DND-41 (cell line): ENCODE measurements at regions not wholly inside any gene's neighbourhood (a gene's known extent, or its start where the extent isn't known, plus 50 kb on each side); places are given as distances from the start of the nearest gene placed in this dataset.
"Not testable (repeated sequence)": the region's sequence is repeated elsewhere in the genome, so short reads cannot be mapped to it uniquely, and the experiment has no call there.

ENCODE experiments used
- ATAC-seq: fragments of 200-7000 bp; cut with Tn5 transposase; 3 replicates; pipeline ENCODE4 v1.9.1; 2021; ENCODE audit warnings: low read depth; ENCODE audit not compliant: insufficient read depth
- DNase-seq: peaks from one replicate; pipeline ENCODE4 v3.0.0-alpha.2; 2020
- H2AFZ ChIP-seq: 2 replicates; pipeline ENCODE4 v1.6.0; 2012; ENCODE audit warnings: low read depth, low read length
- H3K27ac ChIP-seq: 2 replicates; pipeline ENCODE4 v1.5.1; 2012; ENCODE audit warnings: low read length, inconsistent platforms
- H3K27me3 ChIP-seq: fragments of 200-600 bp; sonication (generic); 2 replicates; pipeline ENCODE4 v1.6.0; 2012; ENCODE audit warnings: low read length, mild to moderate bottlenecking, inconsistent platforms; ENCODE audit not compliant: insufficient read depth, poor library complexity
- H3K36me3 ChIP-seq: 2 replicates; pipeline ENCODE4 v1.5.1; 2012; ENCODE audit warnings: low read length, inconsistent platforms; ENCODE audit not compliant: insufficient read depth
- H3K4me1 ChIP-seq: 2 replicates; pipeline ENCODE4 v1.5.1; 2012; ENCODE audit warnings: mild to moderate bottlenecking, low read length; ENCODE audit not compliant: insufficient read depth
- H3K4me2 ChIP-seq: 2 replicates; pipeline ENCODE4 v1.6.0; 2012; ENCODE audit warnings: mild to moderate bottlenecking, moderate library complexity, low read length, inconsistent platforms; ENCODE audit not compliant: insufficient read depth
- H3K4me3 ChIP-seq, 2 experiments: fragments of 200-600 bp in 1 of 2; shearing (Covaris generic) in 1 of 2; 2 replicates each; pipeline ENCODE4 v1.5.1; 2012 to 2016; ENCODE audit warnings: inconsistent platforms in 2 of 2, low read length in 2 of 2, mild to moderate bottlenecking in 2 of 2, low read depth in 1 of 2, moderate library complexity in 1 of 2
- H3K79me2 ChIP-seq: 2 replicates; pipeline ENCODE4 v1.6.0; 2012; ENCODE audit warnings: low read length, inconsistent platforms; ENCODE audit not compliant: insufficient read depth
- H3K9ac ChIP-seq: 2 replicates; pipeline ENCODE4 v1.6.0; 2012; ENCODE audit warnings: low read depth, mild to moderate bottlenecking, inconsistent platforms, low read length, moderate library complexity
- H3K9me3 ChIP-seq: 2 replicates; pipeline ENCODE4 v1.5.1; 2012; ENCODE audit warnings: low read length, moderate library complexity, mild to moderate bottlenecking, inconsistent platforms; ENCODE audit not compliant: insufficient read depth, severe bottlenecking
- H4K20me1 ChIP-seq: 2 replicates; pipeline ENCODE4 v1.6.0; 2012; ENCODE audit warnings: low read length; ENCODE audit not compliant: insufficient read depth
- CTCF ChIP-seq: IDR thresholded peaks from 2 replicates; pipeline ENCODE4 v1.5.1; 2012; ENCODE audit warnings: borderline replicate concordance, low read length, moderate library complexity, mild to moderate bottlenecking; ENCODE audit not compliant: poor library complexity, severe bottlenecking; ENCODE audit errors: extremely low read depth
- EZH2 ChIP-seq: IDR thresholded peaks from 3 replicates; pipeline ENCODE4 v1.6.1; 2012; ENCODE audit warnings: borderline replicate concordance, low read depth, mild to moderate bottlenecking, moderate library complexity, low read length, inconsistent platforms; ENCODE audit not compliant: severe bottlenecking

GRCh38 chr9:65404232-65405006 lies 119.4 kb upstream of the FOXD4L5 start:
- Histone ChIP-seq H3K4me1 (no peaks in the 10 kb centered on the region), H4K20me1 (no peaks in the 10 kb centered on the region), H3K36me3 (no peaks in the 10 kb centered on the region), H3K4me2 (no peak overlapping the region), H3K9ac (no peak overlapping the region), H3K9me3 (no peaks in the 10 kb centered on the region), H3K4me3 (no peak overlapping the region), H3K27me3 (no peaks in the 10 kb centered on the region), H2AFZ (no peak overlapping the region), H3K79me2 (no peaks in the 10 kb centered on the region), H3K27ac (no peak overlapping the region)
- TF ChIP-seq CTCF (no peak), EZH2 (no peak)
- DNase-seq (no peak), ATAC-seq (no peak)

GRCh38 chr9:65403721-65404120 lies 118.7 kb upstream of the FOXD4L5 start:
- Histone ChIP-seq H3K36me3 (no peaks in the 10 kb centered on the region), H3K9ac (no peak overlapping the region), H3K4me2 (no peak overlapping the region), H2AFZ (no peak overlapping the region), H3K4me1 (no peaks in the 10 kb centered on the region), H3K79me2 (no peaks in the 10 kb centered on the region), H3K27me3 (no peaks in the 10 kb centered on the region), H3K27ac (no peak overlapping the region), H3K4me3 (no peak overlapping the region), H4K20me1 (no peaks in the 10 kb centered on the region), H3K9me3 (no peaks in the 10 kb centered on the region)
- DNase-seq (no peak), ATAC-seq (no peak)
- TF ChIP-seq EZH2: no peak
- TF ChIP-seq CTCF: no peak

- H3K9ac ChIP-seq, ATAC-seq, DNase-seq, H3K4me3 ChIP-seq, H3K4me1 ChIP-seq, H4K20me1 ChIP-seq, H3K36me3 ChIP-seq, H3K79me2 ChIP-seq, H3K4me2 ChIP-seq, H3K27me3 ChIP-seq, H2AFZ ChIP-seq, H3K9me3 ChIP-seq, H3K27ac ChIP-seq: not testable (repeated sequence)
Measured at GRCh38 chr9:65403072-65403471, 118.1 kb upstream of the FOXD4L5 start.

- ATAC-seq, H3K27me3 ChIP-seq, H3K4me2 ChIP-seq, H3K27ac ChIP-seq, DNase-seq, H3K9me3 ChIP-seq, H3K79me2 ChIP-seq, H2AFZ ChIP-seq, H3K4me3 ChIP-seq, H4K20me1 ChIP-seq, H3K36me3 ChIP-seq, H3K4me1 ChIP-seq, H3K9ac ChIP-seq: not testable (repeated sequence)
Measured at GRCh38 chr9:65402206-65402870, 117.3 kb upstream of the FOXD4L5 start.

- H3K9ac ChIP-seq, H3K27ac ChIP-seq, ATAC-seq, H3K36me3 ChIP-seq, H3K4me1 ChIP-seq, H3K4me3 ChIP-seq, DNase-seq, H2AFZ ChIP-seq, H3K4me2 ChIP-seq, H3K27me3 ChIP-seq, H3K79me2 ChIP-seq, H3K9me3 ChIP-seq, H4K20me1 ChIP-seq: not testable (repeated sequence)
Measured at GRCh38 chr9:65401456-65402045, 116.5 kb upstream of the FOXD4L5 start.
